Astrocyte of the cerebellum (primary cell): ENCODE measurements at regions not wholly inside any gene's neighbourhood (a gene's known extent, or its start where the extent isn't known, plus 50 kb on each side); places are given as distances from the start of the nearest gene placed in this dataset.

Experiments used
- DNase-seq: peaks from one replicate; pipeline ENCODE4 v3.0.0-alpha.2; 2011; ENCODE audit warnings: low read depth
- H3K4me3 ChIP-seq: 2 replicates; pipeline ENCODE4 v1.5.1; 2011; ENCODE audit warnings: mild to moderate bottlenecking, low read depth, low read length, moderate library complexity
- CTCF ChIP-seq: IDR thresholded peaks from 2 replicates; pipeline ENCODE4 v1.5.1; 2012; ENCODE audit warnings: low read length, low read depth, moderate library complexity, mild to moderate bottlenecking; ENCODE audit errors: missing control alignments
- in situ Hi-C: cut with HindIII; loops from 2 replicates; pipeline ENCODE4 v1.10.0; 2017; ENCODE audit warnings: low sequenced_read_pairs

GRCh38 chrX:5113128-5113527, 1115.5 kb downstream of the NLGN4X start:
- TF ChIP-seq CTCF: peak; percentile 16
- no peak overlapping the region for H3K4me3 ChIP-seq

GRCh38 chrX:5100004-5100403, 1128.7 kb downstream of the NLGN4X start:
- DNase-seq: no peak
- in situ Hi-C loops: no loop called here
- TF ChIP-seq CTCF: no peak
- no peak overlapping the region for H3K4me3 ChIP-seq

More at GRCh38 chrX:5113128-5113527, 1115.5 kb downstream of the NLGN4X start:
- peak; percentile 1 for DNase-seq
- in situ Hi-C loops: no loop called here

- in situ Hi-C loops: no loop called here
- DNase-seq: no peak
- no peak for TF ChIP-seq CTCF
- no peak overlapping the region for H3K4me3 ChIP-seq
Observed at GRCh38 chrX:5086388-5086787, 1142.3 kb downstream of the NLGN4X start.

- in situ Hi-C loops: no loop called here
- DNase-seq: no peak
- no peak for TF ChIP-seq CTCF
- no peak overlapping the region for H3K4me3 ChIP-seq
Observed at GRCh38 chrX:5084279-5084678, 1144.4 kb downstream of the NLGN4X start.

GRCh38 chrX:5082705-5083104, 1146.0 kb downstream of the NLGN4X start:
- no peak overlapping the region for H3K4me3 ChIP-seq
- DNase-seq: no peak
- in situ Hi-C loops: no loop called here
- TF ChIP-seq CTCF: no peak

- no peak for DNase-seq
- in situ Hi-C loops: no loop called here
- H3K4me3 ChIP-seq: no peak overlapping the region
- no peak for TF ChIP-seq CTCF
Observed at GRCh38 chrX:5080791-5081190, 1147.9 kb downstream of the NLGN4X start.

GRCh38 chrX:5068550-5068949, 1160.1 kb downstream of the NLGN4X start:
- in situ Hi-C loops: no loop called here
- H3K4me3 ChIP-seq: no peak overlapping the region
- TF ChIP-seq CTCF: no peak
- no peak for DNase-seq
